ENCODE measurements at regions not wholly inside any gene's neighbourhood (a gene's known extent, or its start where the extent isn't known, plus 50 kb on each side); places are given as distances from the start of the nearest gene placed in this dataset.
"Not testable (repeated sequence)": the region's sequence is repeated elsewhere in the genome, so short reads cannot be mapped to it uniquely, and the experiment has no call there.

DNA sequence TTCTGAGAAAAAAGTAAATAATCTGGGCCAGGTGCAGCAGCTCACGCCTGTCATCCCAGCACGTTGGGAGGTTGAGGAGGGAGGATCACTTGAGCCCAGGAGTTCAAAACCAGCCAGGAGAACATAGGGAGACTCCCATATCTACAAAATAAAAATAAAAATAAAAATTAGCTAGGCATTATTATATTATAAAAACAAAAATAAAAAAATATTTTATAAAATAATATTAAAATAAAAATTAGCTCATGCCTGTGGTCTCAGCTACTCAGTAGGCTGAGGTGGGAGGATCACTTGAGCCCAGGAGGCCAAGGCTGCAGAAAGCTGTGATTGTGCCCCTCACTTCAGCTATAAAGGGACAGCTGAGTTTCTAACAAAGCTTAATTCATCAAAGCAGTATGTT is 362.9 kb downstream of the SMOC2 start:
- DNase-seq (no peak), FAIRE-seq (no peak)
- TF ChIP-seq, protein P1, sequence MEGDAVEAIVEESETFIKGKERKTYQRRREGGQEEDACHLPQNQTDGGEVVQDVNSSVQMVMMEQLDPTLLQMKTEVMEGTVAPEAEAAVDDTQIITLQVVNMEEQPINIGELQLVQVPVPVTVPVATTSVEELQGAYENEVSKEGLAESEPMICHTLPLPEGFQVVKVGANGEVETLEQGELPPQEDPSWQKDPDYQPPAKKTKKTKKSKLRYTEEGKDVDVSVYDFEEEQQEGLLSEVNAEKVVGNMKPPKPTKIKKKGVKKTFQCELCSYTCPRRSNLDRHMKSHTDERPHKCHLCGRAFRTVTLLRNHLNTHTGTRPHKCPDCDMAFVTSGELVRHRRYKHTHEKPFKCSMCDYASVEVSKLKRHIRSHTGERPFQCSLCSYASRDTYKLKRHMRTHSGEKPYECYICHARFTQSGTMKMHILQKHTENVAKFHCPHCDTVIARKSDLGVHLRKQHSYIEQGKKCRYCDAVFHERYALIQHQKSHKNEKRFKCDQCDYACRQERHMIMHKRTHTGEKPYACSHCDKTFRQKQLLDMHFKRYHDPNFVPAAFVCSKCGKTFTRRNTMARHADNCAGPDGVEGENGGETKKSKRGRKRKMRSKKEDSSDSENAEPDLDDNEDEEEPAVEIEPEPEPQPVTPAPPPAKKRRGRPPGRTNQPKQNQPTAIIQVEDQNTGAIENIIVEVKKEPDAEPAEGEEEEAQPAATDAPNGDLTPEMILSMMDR (IDR thresholded peaks at IDR 0.05; ENCODE audit: borderline replicate concordance, extremely low read depth, insufficient read depth): no peak
- Histone ChIP-seq H3K9ac (ENCODE audit: low read length in 3 of 3) (no peak overlapping the region), H3K36me3 (ENCODE audit: control insufficient read depth in 2 of 3, insufficient read depth in 3 of 3, low read length in 3 of 3) (no peaks in the 10 kb centered on the region), H3K9me3 (ENCODE audit: control insufficient read depth in 2 of 3, insufficient read depth in 1 of 3, low read length in 3 of 3) (no peaks in the 10 kb centered on the region), H3K4me1 (ENCODE audit: control insufficient read depth in 2 of 3, insufficient read depth in 2 of 3, low read depth in 1 of 3, low read length in 3 of 3) (no peaks in the 10 kb centered on the region), H3K27me3 (ENCODE audit: control insufficient read depth, insufficient read depth, low read length) (no peaks in the 10 kb centered on the region), H3K4me3 (ENCODE audit: low read length in 3 of 3) (no peak overlapping the region), H3K27ac (ENCODE audit: low read depth in 2 of 2, low read length in 2 of 2) (no peak overlapping the region)
- intact Hi-C loops (cut with DNase I): no loop called here

DNA sequence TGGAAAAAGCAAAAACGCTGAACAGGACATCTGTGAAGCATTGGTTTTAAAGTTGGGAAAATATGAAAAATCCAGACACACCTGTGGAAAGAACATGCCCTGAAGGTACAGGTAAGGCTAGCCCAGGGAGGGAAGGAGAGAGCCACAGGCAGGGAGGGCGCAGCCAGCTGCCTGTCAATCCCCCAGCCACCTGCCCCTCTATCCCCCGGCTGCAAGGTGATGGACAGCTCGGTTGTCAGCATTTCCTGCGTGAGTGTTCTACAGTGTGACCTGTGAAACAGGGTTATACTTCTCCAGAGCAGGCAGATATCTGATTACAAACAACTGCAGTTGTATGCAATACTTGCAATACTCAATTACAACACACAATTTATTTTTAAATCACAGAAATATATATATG is 358.1 kb downstream of the SMOC2 start:
- no peak overlapping the region for H3K4me3 ChIP-seq (ENCODE audit: low read length in 3 of 3)
- no peak for FAIRE-seq

DNA sequence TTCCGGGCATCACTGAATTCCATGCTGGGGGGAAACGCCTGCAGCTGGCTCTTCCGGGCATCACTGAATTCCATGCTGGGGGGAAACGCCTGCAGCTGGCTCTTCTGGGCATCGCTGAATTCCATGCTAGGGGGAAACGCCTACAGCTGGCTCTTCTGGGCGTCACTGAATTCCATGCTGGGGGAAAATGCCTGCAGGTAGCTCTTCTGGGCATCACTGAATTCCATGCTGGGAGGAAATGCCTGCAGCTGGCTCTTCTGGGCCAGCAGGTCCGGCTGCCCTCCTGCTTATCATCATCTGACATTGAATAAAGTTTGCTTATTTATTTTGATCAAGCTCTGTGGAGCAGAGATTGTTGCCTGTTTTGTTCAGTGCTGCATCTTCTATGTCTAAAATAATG is 355.1 kb downstream of the SMOC2 start:
- no peaks in the 10 kb centered on the region for H3K4me1 ChIP-seq (ENCODE audit: control insufficient read depth in 2 of 3, insufficient read depth in 2 of 3, low read depth in 1 of 3, low read length in 3 of 3)
- no peaks in the 10 kb centered on the region for H3K9me3 ChIP-seq (ENCODE audit: control insufficient read depth in 2 of 3, insufficient read depth in 1 of 3, low read length in 3 of 3)
- H3K36me3 ChIP-seq (ENCODE audit: control insufficient read depth in 2 of 3, insufficient read depth in 3 of 3, low read length in 3 of 3): no peaks in the 10 kb centered on the region
- DNase-seq (no peak), FAIRE-seq (no peak)
- TF ChIP-seq, protein P1 (IDR thresholded peaks at IDR 0.05; ENCODE audit: borderline replicate concordance, extremely low read depth, insufficient read depth): no peak
- intact Hi-C loops (cut with DNase I): no loop called here
- no peak overlapping the region for H3K27ac ChIP-seq (ENCODE audit: low read depth in 2 of 2, low read length in 2 of 2)
- no peak overlapping the region for H3K4me3 ChIP-seq (ENCODE audit: low read length in 3 of 3)
- H3K9ac ChIP-seq (ENCODE audit: low read length in 3 of 3): no peak overlapping the region
- no peaks in the 10 kb centered on the region for H3K27me3 ChIP-seq (ENCODE audit: control insufficient read depth, insufficient read depth, low read length)

More for the DNA sequence above, 358.1 kb downstream of the SMOC2 start:
- intact Hi-C loops (cut with DNase I): no loop called here
- H3K27ac ChIP-seq (ENCODE audit: low read depth in 2 of 2, low read length in 2 of 2): no peak overlapping the region
- no peak overlapping the region for H3K9ac ChIP-seq (ENCODE audit: low read length in 3 of 3)
- H3K36me3 ChIP-seq (ENCODE audit: control insufficient read depth in 2 of 3, insufficient read depth in 3 of 3, low read length in 3 of 3): no peaks in the 10 kb centered on the region
- H3K27me3 ChIP-seq (ENCODE audit: control insufficient read depth, insufficient read depth, low read length): no peaks in the 10 kb centered on the region
- peak in 1 of 5 donors; percentile 8 for DNase-seq
- H3K4me1 ChIP-seq (ENCODE audit: control insufficient read depth in 2 of 3, insufficient read depth in 2 of 3, low read depth in 1 of 3, low read length in 3 of 3): no peaks in the 10 kb centered on the region
- TF ChIP-seq, protein P1 (IDR thresholded peaks at IDR 0.05; ENCODE audit: borderline replicate concordance, extremely low read depth, insufficient read depth): no peak
- H3K9me3 ChIP-seq (ENCODE audit: control insufficient read depth in 2 of 3, insufficient read depth in 1 of 3, low read length in 3 of 3): no peaks in the 10 kb centered on the region

DNA sequence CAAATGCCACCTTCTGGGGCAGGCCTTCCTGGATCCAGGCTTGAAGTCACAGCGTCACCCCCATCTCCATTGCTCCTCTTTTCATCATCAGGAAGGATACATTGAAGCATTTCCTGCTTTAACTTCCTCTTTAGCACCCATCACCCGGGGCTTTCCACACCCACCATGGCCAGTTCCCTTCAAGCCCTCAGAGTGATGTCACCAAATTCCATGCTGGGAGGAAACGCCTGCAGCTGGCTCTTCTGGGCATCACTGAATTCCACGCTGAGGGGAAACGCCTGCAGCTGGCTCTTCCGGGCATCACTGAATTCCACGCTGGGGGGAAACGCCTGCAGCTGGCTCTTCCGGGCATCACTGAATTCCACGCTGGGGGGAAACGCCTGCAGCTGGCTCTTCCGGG is 354.6 kb downstream of the SMOC2 start:
- FAIRE-seq; DNase-seq; H3K4me1 ChIP-seq (ENCODE audit: control insufficient read depth in 2 of 3, insufficient read depth in 2 of 3, low read depth in 1 of 3, low read length in 3 of 3); H3K9ac ChIP-seq (ENCODE audit: low read length in 3 of 3); H3K27me3 ChIP-seq (ENCODE audit: control insufficient read depth, insufficient read depth, low read length); H3K27ac ChIP-seq (ENCODE audit: low read depth in 2 of 2, low read length in 2 of 2); H3K36me3 ChIP-seq (ENCODE audit: control insufficient read depth in 2 of 3, insufficient read depth in 3 of 3, low read length in 3 of 3); H3K4me3 ChIP-seq (ENCODE audit: low read length in 3 of 3); intact Hi-C loops (cut with DNase I); H3K9me3 ChIP-seq (ENCODE audit: control insufficient read depth in 2 of 3, insufficient read depth in 1 of 3, low read length in 3 of 3): not testable (repeated sequence)
